ENCODE measurements at regions not wholly inside any gene's neighbourhood (a gene's known extent, or its start where the extent isn't known, plus 50 kb on each side); places are given as distances from the start of the nearest gene placed in this dataset.
"Not testable (repeated sequence)": the region's sequence is repeated elsewhere in the genome, so short reads cannot be mapped to it uniquely, and the experiment has no call there.

DNA sequence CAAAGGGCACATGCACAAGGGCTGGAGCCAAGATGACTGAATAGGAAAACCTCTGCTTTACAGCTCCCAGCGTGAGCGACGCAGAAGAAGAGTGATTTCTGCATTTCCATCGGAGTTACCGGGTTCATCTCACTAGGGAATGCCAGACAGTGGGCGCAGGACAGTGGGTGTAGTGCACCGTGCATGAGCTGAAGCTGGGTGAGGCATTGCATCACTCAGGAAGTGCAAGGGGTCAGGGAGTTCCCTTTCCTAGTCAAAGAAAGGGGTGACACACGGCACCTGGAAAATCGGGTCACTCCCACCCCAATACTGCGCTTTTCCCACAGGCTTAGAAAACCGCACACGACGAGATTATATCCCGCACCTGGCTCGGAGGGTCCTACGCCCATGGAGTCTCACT lies 64.5 kb upstream of the HTR1E start:
- H3K4me1 ChIP-seq (ENCODE audit: insufficient read depth, low read length); H3K9me3 ChIP-seq (ENCODE audit: control insufficient read depth, insufficient read depth, low read length); H3K9ac ChIP-seq (ENCODE audit: low read depth, low read length); H3K36me3 ChIP-seq (ENCODE audit: insufficient read depth, low read length): not testable (repeated sequence)

- Histone ChIP-seq H3K4me1 (ENCODE audit: insufficient read depth, low read length) (no peaks in the 10 kb centered on the region), H3K36me3 (ENCODE audit: insufficient read depth, low read length) (no peaks in the 10 kb centered on the region), H3K9ac (ENCODE audit: low read depth, low read length) (no peak overlapping the region), H3K9me3 (ENCODE audit: control insufficient read depth, insufficient read depth, low read length) (no peaks in the 10 kb centered on the region; the same call in 1 of the 2 replicates)
These were observed 65.6 kb upstream of the HTR1E start for GRCh38 chr6:86871681-86872080.

DNA sequence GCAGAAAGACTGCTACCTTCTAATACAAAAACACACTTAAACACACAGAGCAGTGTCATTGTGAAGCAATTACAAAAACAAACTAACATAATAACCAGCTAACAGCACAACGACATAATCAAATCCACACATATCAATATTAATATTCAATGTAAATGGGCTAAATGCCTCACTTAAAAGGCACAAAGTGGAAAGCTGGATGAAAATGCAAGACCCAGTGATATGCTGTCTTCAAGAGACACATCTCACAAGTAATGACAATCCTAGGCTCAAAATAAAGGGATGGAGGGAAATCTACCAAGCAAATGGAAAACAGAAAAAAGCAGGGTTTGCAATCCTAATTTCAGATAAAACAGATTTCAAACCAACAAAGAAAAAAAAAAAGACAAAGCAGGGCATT lies 67.8 kb upstream of the HTR1E start:
- H3K9ac ChIP-seq (ENCODE audit: low read depth, low read length) = no peak overlapping the region
- no peaks in the 10 kb centered on the region for H3K36me3 ChIP-seq (ENCODE audit: insufficient read depth, low read length)
- no peaks in the 10 kb centered on the region; the same call in 1 of the 2 replicates for H3K9me3 ChIP-seq (ENCODE audit: control insufficient read depth, insufficient read depth, low read length)
- H3K4me1 ChIP-seq (ENCODE audit: insufficient read depth, low read length) = no peaks in the 10 kb centered on the region

DNA sequence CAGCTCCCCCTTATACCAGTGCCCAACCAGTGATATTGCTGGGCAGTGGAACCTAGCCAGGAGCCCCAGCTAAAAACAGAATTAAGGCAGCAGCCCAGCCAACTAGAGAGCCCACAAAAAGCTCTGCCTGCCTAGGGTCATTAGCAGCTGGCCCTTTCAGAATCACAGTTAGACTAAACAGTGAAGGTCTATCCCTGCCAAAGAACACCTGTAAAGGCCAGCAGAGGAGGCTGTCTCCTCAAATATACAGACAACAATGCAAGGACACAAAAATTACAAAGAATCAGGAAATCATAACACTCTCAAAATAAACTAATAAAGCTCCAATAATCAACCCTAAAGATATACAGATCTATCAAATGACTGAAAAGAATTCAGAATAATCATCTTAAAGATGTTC lies 77.8 kb upstream of the HTR1E start:
- Histone ChIP-seq H3K9me3 (ENCODE audit: control insufficient read depth, insufficient read depth, low read length) (no peaks in the 10 kb centered on the region), H3K4me1 (ENCODE audit: insufficient read depth, low read length) (no peaks in the 10 kb centered on the region), H3K9ac (ENCODE audit: low read depth, low read length) (no peak overlapping the region), H3K36me3 (ENCODE audit: insufficient read depth, low read length) (no peaks in the 10 kb centered on the region)

DNA sequence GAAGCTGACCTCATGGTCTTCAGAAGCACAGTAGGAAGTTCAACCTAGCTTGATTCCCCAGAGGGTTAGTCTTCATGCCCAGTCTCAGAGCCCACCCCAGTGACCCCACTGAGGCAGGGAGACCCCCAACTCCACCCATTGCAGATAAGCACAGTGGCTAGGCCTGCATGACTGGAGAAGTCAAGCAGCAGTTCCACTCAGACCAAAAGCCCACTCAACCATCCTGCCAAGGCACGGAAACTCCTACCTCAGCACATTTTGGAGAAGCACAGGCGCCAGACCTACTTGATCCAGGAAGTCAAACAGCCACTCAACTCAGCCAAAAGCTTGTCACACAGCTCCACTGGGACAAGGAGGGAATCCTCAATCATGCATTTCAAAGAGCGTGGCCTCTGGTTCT lies 78.4 kb upstream of the HTR1E start:
- no peak overlapping the region for H3K9ac ChIP-seq (ENCODE audit: low read depth, low read length)
- H3K4me1 ChIP-seq (ENCODE audit: insufficient read depth, low read length) = no peaks in the 10 kb centered on the region
- H3K9me3 ChIP-seq (ENCODE audit: control insufficient read depth, insufficient read depth, low read length) = no peaks in the 10 kb centered on the region
- no peaks in the 10 kb centered on the region for H3K36me3 ChIP-seq (ENCODE audit: insufficient read depth, low read length)

DNA sequence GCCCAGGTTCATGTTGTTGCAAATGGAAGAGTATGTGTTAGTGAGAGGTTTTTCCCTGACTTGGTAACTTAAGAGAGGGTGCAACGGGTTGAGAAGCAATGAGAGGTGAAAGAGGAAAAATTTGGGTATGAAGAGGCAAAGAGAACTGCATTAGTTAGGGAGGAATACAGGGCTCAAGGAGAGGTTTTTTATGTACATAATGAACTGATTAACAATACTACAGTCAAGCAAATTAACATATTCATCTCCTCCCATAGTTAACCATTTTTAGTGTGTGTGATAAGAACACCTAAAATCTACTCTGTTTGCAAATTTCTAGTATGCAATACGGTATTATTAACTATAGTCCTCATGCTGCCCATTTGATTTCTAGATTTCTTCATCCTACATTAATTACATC lies 79.5 kb upstream of the HTR1E start:
- no peak overlapping the region for H3K9ac ChIP-seq (ENCODE audit: low read depth, low read length)

DNA sequence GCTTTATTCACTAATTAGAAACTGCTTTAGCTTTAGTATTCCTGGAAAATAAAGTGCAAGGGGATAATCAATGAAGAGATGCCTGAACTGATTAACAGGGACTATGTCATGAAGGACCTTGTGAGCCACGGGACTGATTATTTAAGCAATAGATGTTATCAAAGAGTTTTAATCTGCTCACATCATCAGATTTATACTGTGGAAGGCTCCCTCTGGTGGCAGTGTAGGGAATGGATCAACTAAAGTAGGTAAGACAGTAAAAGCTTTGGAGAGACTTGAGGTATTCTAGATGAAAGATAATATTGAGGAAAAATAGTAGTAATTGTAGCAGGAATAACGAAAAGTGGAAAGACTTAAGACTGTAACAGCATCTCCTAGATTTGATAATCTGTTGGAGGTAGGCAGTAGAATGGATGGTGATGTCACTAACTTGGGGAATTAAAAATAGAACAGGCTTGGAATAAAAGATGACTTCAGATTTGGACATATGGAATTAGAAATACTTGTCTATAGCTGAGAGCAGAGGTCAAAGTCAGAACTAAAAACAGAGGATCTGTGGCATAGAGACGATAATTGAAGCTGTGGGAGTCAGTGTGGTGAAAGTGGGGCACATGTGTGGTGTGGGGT lies 80.3 kb upstream of the HTR1E start:
- no peaks in the 10 kb centered on the region for H3K36me3 ChIP-seq (ENCODE audit: insufficient read depth, low read length)
- H3K9me3 ChIP-seq (ENCODE audit: control insufficient read depth, insufficient read depth, low read length) = no peaks in the 10 kb centered on the region
- H3K4me1 ChIP-seq (ENCODE audit: insufficient read depth, low read length) = no peaks in the 10 kb centered on the region
- H3K9ac ChIP-seq (ENCODE audit: low read depth, low read length) = no peak overlapping the region

More for the DNA sequence above, 79.5 kb upstream of the HTR1E start:
- Histone ChIP-seq H3K36me3 (ENCODE audit: insufficient read depth, low read length) (no peaks in the 10 kb centered on the region), H3K9me3 (ENCODE audit: control insufficient read depth, insufficient read depth, low read length) (no peaks in the 10 kb centered on the region), H3K4me1 (ENCODE audit: insufficient read depth, low read length) (no peaks in the 10 kb centered on the region)

- Histone ChIP-seq H3K9me3 (ENCODE audit: control insufficient read depth, insufficient read depth, low read length) (no peaks in the 10 kb centered on the region), H3K36me3 (ENCODE audit: insufficient read depth, low read length) (no peaks in the 10 kb centered on the region), H3K9ac (ENCODE audit: low read depth, low read length) (no peak overlapping the region), H3K4me1 (ENCODE audit: insufficient read depth, low read length) (no peaks in the 10 kb centered on the region)
These were observed 80.9 kb upstream of the HTR1E start for GRCh38 chr6:86856379-86856778.

DNA sequence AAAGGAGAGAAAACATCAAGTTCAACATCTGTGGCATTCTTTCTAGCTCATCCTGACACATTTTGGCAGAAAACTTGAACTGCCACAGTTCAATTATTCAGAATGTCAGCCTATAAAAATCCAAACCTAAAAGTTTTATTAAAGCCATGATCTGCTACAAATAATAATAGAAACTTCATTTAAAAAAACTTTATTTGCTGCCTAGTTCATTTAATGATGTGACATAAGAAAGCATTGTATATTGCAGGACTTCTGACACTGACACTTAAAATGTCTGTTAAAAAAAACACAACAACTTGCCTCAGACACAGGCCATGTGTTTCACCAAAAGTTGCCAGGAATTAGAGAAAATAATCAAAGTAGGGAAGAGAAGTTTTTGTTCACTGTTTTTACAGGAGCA lies 88.3 kb upstream of the HTR1E start:
- no peaks in the 10 kb centered on the region for H3K36me3 ChIP-seq (ENCODE audit: insufficient read depth, low read length)
- H3K4me1 ChIP-seq (ENCODE audit: insufficient read depth, low read length) = no peaks in the 10 kb centered on the region
- no peaks in the 10 kb centered on the region for H3K9me3 ChIP-seq (ENCODE audit: control insufficient read depth, insufficient read depth, low read length)
- no peak overlapping the region for H3K9ac ChIP-seq (ENCODE audit: low read depth, low read length)

GRCh38 chr6:86832686-86833085 lies 104.6 kb upstream of the HTR1E start:
- Histone ChIP-seq H3K36me3 (ENCODE audit: insufficient read depth, low read length) (no peaks in the 10 kb centered on the region), H3K9me3 (ENCODE audit: control insufficient read depth, insufficient read depth, low read length) (no peaks in the 10 kb centered on the region), H3K9ac (ENCODE audit: low read depth, low read length) (no peak overlapping the region), H3K4me1 (ENCODE audit: insufficient read depth, low read length) (no peaks in the 10 kb centered on the region)

DNA sequence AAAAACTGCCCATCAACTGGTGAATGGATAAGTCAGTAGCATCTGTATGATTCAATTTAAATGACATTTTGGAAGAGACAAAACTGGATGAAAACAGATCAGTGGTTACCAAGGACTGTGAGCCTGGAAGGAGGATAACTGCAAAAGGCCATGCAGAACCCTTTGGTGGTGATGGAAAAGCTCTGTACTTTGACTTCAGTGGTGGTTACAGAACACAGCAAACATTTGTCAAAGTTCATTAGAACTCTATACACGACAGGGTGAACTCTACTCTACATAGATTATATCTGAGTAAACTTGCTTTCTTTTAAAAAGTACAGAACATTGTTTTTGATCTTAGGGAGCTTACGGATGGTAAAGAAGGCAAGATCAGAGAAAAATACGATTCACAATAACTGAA lies 111.9 kb upstream of the HTR1E start:
- Histone ChIP-seq H3K9ac (ENCODE audit: low read depth, low read length) (no peak overlapping the region), H3K9me3 (ENCODE audit: control insufficient read depth, insufficient read depth, low read length) (no peaks in the 10 kb centered on the region), H3K36me3 (ENCODE audit: insufficient read depth, low read length) (no peaks in the 10 kb centered on the region), H3K4me1 (ENCODE audit: insufficient read depth, low read length) (no peaks in the 10 kb centered on the region)

- H3K9me3 ChIP-seq (ENCODE audit: control insufficient read depth, insufficient read depth, low read length) = no peaks in the 10 kb centered on the region
- no peaks in the 10 kb centered on the region for H3K4me1 ChIP-seq (ENCODE audit: insufficient read depth, low read length)
- H3K9ac ChIP-seq (ENCODE audit: low read depth, low read length) = no peak overlapping the region
- no peaks in the 10 kb centered on the region for H3K36me3 ChIP-seq (ENCODE audit: insufficient read depth, low read length)
These were observed 114.6 kb upstream of the HTR1E start for GRCh38 chr6:86822747-86823146.

GRCh38 chr6:86820750-86821149 lies 116.6 kb upstream of the HTR1E start:
- H3K9ac ChIP-seq (ENCODE audit: low read depth, low read length) = no peak overlapping the region
- H3K36me3 ChIP-seq (ENCODE audit: insufficient read depth, low read length) = no peaks in the 10 kb centered on the region
- H3K9me3 ChIP-seq (ENCODE audit: control insufficient read depth, insufficient read depth, low read length) = no peaks in the 10 kb centered on the region
- no peaks in the 10 kb centered on the region for H3K4me1 ChIP-seq (ENCODE audit: insufficient read depth, low read length)

- no peaks in the 10 kb centered on the region for H3K36me3 ChIP-seq (ENCODE audit: insufficient read depth, low read length)
- no peak overlapping the region for H3K9ac ChIP-seq (ENCODE audit: low read depth, low read length)
- H3K4me1 ChIP-seq (ENCODE audit: insufficient read depth, low read length) = no peaks in the 10 kb centered on the region
- no peaks in the 10 kb centered on the region for H3K9me3 ChIP-seq (ENCODE audit: control insufficient read depth, insufficient read depth, low read length)
These were observed 143.7 kb upstream of the HTR1E start for GRCh38 chr6:86793649-86794048.

GRCh38 chr6:86791476-86791875 lies 145.9 kb upstream of the HTR1E start:
- no peaks in the 10 kb centered on the region for H3K4me1 ChIP-seq (ENCODE audit: insufficient read depth, low read length)
- H3K36me3 ChIP-seq (ENCODE audit: insufficient read depth, low read length) = no peaks in the 10 kb centered on the region
- H3K9me3 ChIP-seq (ENCODE audit: control insufficient read depth, insufficient read depth, low read length) = no peaks in the 10 kb centered on the region
- no peak overlapping the region for H3K9ac ChIP-seq (ENCODE audit: low read depth, low read length)

Measured in ES-I3 (cell line).